IMR-90 (cell line): ENCODE measurements at regions not wholly inside any gene's neighbourhood (a gene's known extent, or its start where the extent isn't known, plus 50 kb on each side); places are given as distances from the start of the nearest gene placed in this dataset.

ENCODE experiments used
- ATAC-seq: fragments of 200-7000 bp; cut with Tn5 transposase; 2 replicates; pipeline ENCODE4 v1.9.1; 2020; ENCODE audit warnings: low read depth, mild to moderate bottlenecking, moderate library complexity
- BruUV-seq: library from RNA; stranded (reverse); fragments of 400-500 nt; replicated peaks from 2 replicates; lab custom pipeline; 2021; lab: Mats Ljungman, UMichigan
- CTCF ChIA-PET: fragments of 300-600 bp; formaldehyde crosslinking; extraction: SDS; loops from one replicate; lab custom pipeline; 2021; ENCODE audit warnings: antibody characterized with exemption; lab: Yijun Ruan, JAX
- POLR2A ChIA-PET: fragments of 300-600 bp; sonication (Branson Sonifier 250); formaldehyde crosslinking; loops from one replicate; lab custom pipeline; 2022; ENCODE audit warnings: antibody characterized with exemption; ENCODE audit not compliant: unreplicated experiment; lab: Charles Lee
- DNase-seq: peaks from one replicate; pipeline ENCODE4 v3.0.0; 2013
- H2AFZ ChIP-seq: replicated peaks from 2 replicates; pipeline ENCODE3; 2013; ENCODE audit warnings: low read length, mild to moderate bottlenecking; ENCODE audit not compliant: poor library complexity
- H2AK5ac ChIP-seq: 2 replicates; pipeline ENCODE4 v1.6.1; 2013; ENCODE audit warnings: low read depth, low read length, inconsistent platforms
- H2AK9ac ChIP-seq: replicated peaks from 2 replicates; pipeline ENCODE3; 2013; ENCODE audit warnings: mild to moderate bottlenecking, low read depth, low read length, moderate library complexity; ENCODE audit not compliant: poor library complexity
- H2BK120ac ChIP-seq: 2 replicates; pipeline ENCODE4 v1.6.1; 2013; ENCODE audit warnings: low read depth, low read length, inconsistent platforms
- H2BK15ac ChIP-seq: 3 replicates; pipeline ENCODE4 v1.6.1; 2013; ENCODE audit warnings: low read depth, low read length, inconsistent platforms
- H2BK20ac ChIP-seq: 2 replicates; pipeline ENCODE4 v1.6.1; 2013; ENCODE audit warnings: low read depth, mild to moderate bottlenecking, inconsistent platforms, low read length, moderate library complexity
- H2BK5ac ChIP-seq: 2 replicates; pipeline ENCODE4 v1.6.1; 2013; ENCODE audit warnings: mild to moderate bottlenecking, low read depth, low read length, inconsistent platforms; ENCODE audit not compliant: poor library complexity, severe bottlenecking
- H3K14ac ChIP-seq: replicated peaks from 2 replicates; pipeline ENCODE4 v1.6.1; 2013; ENCODE audit warnings: low read depth, low read length, inconsistent platforms
- H3K18ac ChIP-seq: 2 replicates; pipeline ENCODE4 v1.6.1; 2013; ENCODE audit warnings: low read depth, low read length, control low read depth
- H3K23ac ChIP-seq: 2 replicates; pipeline ENCODE4 v1.6.1; 2013; ENCODE audit warnings: low read depth, low read length, inconsistent platforms
- H3K27ac ChIP-seq: 2 replicates; pipeline ENCODE4 v1.5.1; 2013; ENCODE audit warnings: mild to moderate bottlenecking, control low read depth, low read length; ENCODE audit not compliant: insufficient read depth
- H3K27me3 ChIP-seq: 2 replicates; pipeline ENCODE4 v1.6.1; 2013; ENCODE audit warnings: low read length; ENCODE audit not compliant: control insufficient read depth, insufficient read depth
- H3K36me3 ChIP-seq: 2 replicates; pipeline ENCODE4 v1.6.1; 2013; ENCODE audit warnings: low read length, mixed read lengths; ENCODE audit not compliant: control insufficient read depth, insufficient read depth
- H3K4ac ChIP-seq: 2 replicates; pipeline ENCODE4 v1.6.1; 2013; ENCODE audit warnings: low read depth, low read length, inconsistent platforms
- H3K4me1 ChIP-seq: 2 replicates; pipeline ENCODE4 v1.6.1; 2013; ENCODE audit warnings: low read length, mixed read lengths; ENCODE audit not compliant: control insufficient read depth, insufficient read depth
- H3K4me2 ChIP-seq: 2 replicates; pipeline ENCODE4 v1.6.1; 2013; ENCODE audit warnings: low read depth, mild to moderate bottlenecking, control low read depth, low read length, moderate library complexity
- H3K4me3 ChIP-seq: 2 replicates; pipeline ENCODE4 v1.5.1; 2013; ENCODE audit warnings: low read depth, mild to moderate bottlenecking, control low read depth, low read length, moderate library complexity; ENCODE audit not compliant: insufficient read depth
- H3K56ac ChIP-seq: 2 replicates; pipeline ENCODE4 v1.6.1; 2013; ENCODE audit warnings: low read length, inconsistent platforms; ENCODE audit not compliant: insufficient read depth; ENCODE audit errors: extremely low read depth
- H3K79me1 ChIP-seq, 2 experiments: 2 replicates each; pipeline ENCODE4 v1.6.1; 2013; ENCODE audit warnings: low read length in 2 of 2, inconsistent platforms in 1 of 2, low read depth in 1 of 2
- H3K9ac ChIP-seq: 2 replicates; pipeline ENCODE4 v1.6.1; 2013; ENCODE audit warnings: low read depth, low read length, control low read depth
- H3K9me1 ChIP-seq: 2 replicates; pipeline ENCODE4 v1.6.1; 2013; ENCODE audit warnings: low read length, inconsistent platforms; ENCODE audit not compliant: insufficient read depth
- H3K9me3 ChIP-seq: 2 replicates; pipeline ENCODE4 v1.6.1; 2013; ENCODE audit warnings: low read length; ENCODE audit not compliant: control insufficient read depth, insufficient read depth
- H4K20me1 ChIP-seq: 2 replicates; pipeline ENCODE4 v1.6.1; 2013; ENCODE audit warnings: low read length, inconsistent platforms; ENCODE audit not compliant: insufficient read depth
- H4K5ac ChIP-seq: 2 replicates; pipeline ENCODE4 v1.6.1; 2013; ENCODE audit warnings: mild to moderate bottlenecking, low read depth, low read length, control low read depth
- H4K8ac ChIP-seq, 2 experiments: 2 replicates each; pipeline ENCODE4 v1.6.1; 2013; ENCODE audit warnings: low read depth in 2 of 2, low read length in 2 of 2, control low read depth in 1 of 2, inconsistent platforms in 1 of 2
- H4K91ac ChIP-seq: 2 replicates; pipeline ENCODE4 v1.6.1; 2013; ENCODE audit warnings: low read depth, low read length, inconsistent platforms; ENCODE audit not compliant: insufficient read depth
- BHLHE40 ChIP-seq: fragments of 150-350 bp; IDR thresholded peaks from 2 replicates; pipeline ENCODE4 v1.6.1; 2016; ENCODE audit warnings: mild to moderate bottlenecking, low read depth, low read length
- NFE2L2 ChIP-seq: fragments of 150-350 bp; IDR thresholded peaks from 2 replicates; pipeline ENCODE4 v1.6.1; 2016; ENCODE audit warnings: low read depth, mild to moderate bottlenecking, low read length
- RFX5 ChIP-seq: IDR thresholded peaks from 2 replicates; pipeline ENCODE4 v1.8.0; 2012; ENCODE audit warnings: low read depth, mild to moderate bottlenecking, low read length, moderate library complexity
- WGBS, 2 experiments: methylation state at CpG; one replicate each; pipeline versions ENCODE4 v1.1.5 to v1.1.7; 2013; ENCODE audit warnings: missing lambda C conversion rate in 2 of 2; ENCODE audit not compliant: insufficient read length in 1 of 2; ENCODE audit errors: extremely low coverage in 2 of 2; 5-methylcytosine and 5-hydroxymethylcytosine counted together
- dilution Hi-C: fragments of 300-500 bp; cut with HindIII; formaldehyde crosslinking; loops from one replicate; pipeline ENCODE4 v1.14.3; 2018; ENCODE audit warnings: low sequenced_read_pairs; ENCODE audit not compliant: unreplicated experiment
- in situ Hi-C: fragments of 300-500 bp; cut with MboI; formaldehyde crosslinking; loops from 3 replicates; pipeline ENCODE4 v1.14.3; 2019; ENCODE audit warnings: low sequenced_read_pairs, inconsistent platforms, mixed read lengths
- intact Hi-C: fragments of 100-400 bp; cut with micrococcal nuclease; formaldehyde crosslinking; loops from 2 replicates; pipeline ENCODE4 v1.10.0; 2022

DNA sequence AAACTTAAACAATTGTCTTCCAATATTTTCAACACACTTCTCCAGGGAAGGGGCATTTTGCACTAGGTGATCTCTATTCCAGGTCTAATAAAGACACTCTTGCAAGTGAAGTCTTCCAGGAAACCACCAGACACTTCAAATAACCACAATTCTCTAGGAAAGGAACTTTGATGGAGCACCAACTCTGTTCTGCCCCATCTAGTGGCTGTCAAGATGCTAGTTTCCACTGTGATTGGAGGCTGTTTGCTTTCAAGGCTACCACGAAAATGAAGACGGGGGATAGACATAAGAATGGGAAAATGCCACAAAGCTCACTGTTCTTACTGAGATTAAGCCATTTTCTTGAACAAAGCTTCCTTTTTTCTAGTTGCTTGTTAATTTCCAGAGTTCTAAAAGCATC is 100.6 kb upstream of the F9 start:
- Histone ChIP-seq H3K4me3 (no peak overlapping the region), H2BK120ac (no peak overlapping the region), H2AFZ (no peak overlapping the region), H3K56ac (no peak overlapping the region), H3K4me2 (no peak overlapping the region), H4K8ac (no peak overlapping the region), H2AK9ac (no peak overlapping the region), H3K9me1 (no peaks in the 10 kb centered on the region), H3K4me1 (no peaks in the 10 kb centered on the region), H3K9me3 (no peaks in the 10 kb centered on the region), H2BK20ac (no peak overlapping the region), H4K20me1 (no peaks in the 10 kb centered on the region), H3K27me3 (no peaks in the 10 kb centered on the region), H3K14ac (no peak overlapping the region), H3K23ac (no peak overlapping the region), H3K36me3 (no peaks in the 10 kb centered on the region), H4K5ac (no peak overlapping the region), H3K79me1 (no peaks in the 10 kb centered on the region), H3K4ac (no peak overlapping the region), H3K9ac (no peak overlapping the region), H3K27ac (no peak overlapping the region), H2AK5ac (no peak overlapping the region), H4K91ac (no peak overlapping the region), H3K18ac (no peak overlapping the region), H2BK5ac (no peak overlapping the region), H2BK15ac (no peak overlapping the region)
- BruUV-seq, result no TSS peak
- no CpG with 5 or more reads among the region's 2 CpGs for WGBS, 2 experiments
- ChIA-PET CTCF (no interaction called here), POLR2A (no interaction called here)
- TF ChIP-seq BHLHE40 (no peak), NFE2L2 (no peak), RFX5 (no peak)
- in situ Hi-C loops, result no loop called here
- ATAC-seq (no peak), DNase-seq (no peak)
- intact Hi-C loops, result no loop called here
- dilution Hi-C loops, result no loop called here
